Stimulated activated CD4-positive, alpha-beta T cell treated with anti-CD3 and anti-CD28 coated beads, Interleukin-4, amount 100 ng/mL, for 4 hours (primary cell): ENCODE measurements at regions not wholly inside any gene's neighbourhood (a gene's known extent, or its start where the extent isn't known, plus 50 kb on each side); places are given as distances from the start of the nearest gene placed in this dataset.

ENCODE experiments used
- DNase-seq, 2 experiments: peaks; one replicate each; pipeline ENCODE4 v3.0.0-alpha.2; 2020

DNA sequence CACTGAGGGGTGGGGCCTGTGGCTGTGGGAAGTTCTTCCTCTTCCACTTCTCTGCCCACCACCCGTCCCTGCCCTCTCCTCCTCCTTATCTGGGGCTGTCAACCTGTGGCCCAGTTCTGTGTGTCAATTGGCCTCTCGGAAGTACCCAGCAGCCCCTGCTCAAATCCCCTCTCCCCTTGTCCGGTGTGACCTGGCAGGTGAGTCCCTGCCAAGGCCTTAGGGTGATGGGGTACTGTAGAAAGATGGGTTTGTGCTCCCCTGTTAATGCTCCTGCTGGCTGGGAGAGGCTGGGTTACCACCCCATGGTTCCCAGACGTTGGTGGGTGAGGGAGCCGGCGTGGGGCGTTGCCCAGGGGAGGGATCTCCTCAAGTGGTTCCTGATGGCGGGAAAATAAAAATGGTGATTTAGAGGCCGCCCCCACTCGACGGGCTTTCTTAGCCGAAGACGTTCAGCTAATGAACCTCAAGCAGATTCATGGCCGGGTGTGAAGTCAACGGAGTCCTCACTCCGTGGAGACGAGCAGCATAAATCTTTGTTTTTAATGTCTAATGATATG lies 141.2 kb downstream of the URI1 start:
- no peak for DNase-seq

DNA sequence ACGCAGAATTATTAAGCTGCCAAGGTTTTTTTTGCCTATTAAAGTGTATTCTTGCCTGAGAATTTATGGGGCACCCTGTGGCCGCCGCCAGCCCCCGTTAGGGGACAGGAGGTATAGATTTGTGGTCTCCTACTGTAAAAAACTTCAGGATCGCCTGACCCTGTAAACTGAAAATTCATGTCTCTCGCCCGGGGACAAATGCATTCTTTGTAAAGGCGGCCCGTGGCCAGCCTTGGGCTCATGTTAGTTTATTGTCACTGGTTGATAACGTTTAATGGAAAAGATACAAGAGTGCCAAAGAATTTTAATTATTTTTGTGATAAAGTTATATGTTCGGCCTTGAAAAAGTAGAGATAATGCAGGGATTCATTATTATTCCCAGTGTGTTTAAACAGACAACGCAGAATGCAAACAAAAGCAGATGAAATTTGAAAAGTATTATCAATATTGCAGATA lies 141.7 kb downstream of the URI1 start:
- DNase-seq, result no peak

- no peak for DNase-seq
Observed at GRCh38 chr19:30084390-30084819, 142.4 kb downstream of the URI1 start.

- no peak for DNase-seq
Observed at GRCh38 chr19:30085394-30085793, 143.4 kb downstream of the URI1 start.

- no peak for DNase-seq
Observed at GRCh38 chr19:30086220-30086619, 144.2 kb downstream of the URI1 start.

DNA sequence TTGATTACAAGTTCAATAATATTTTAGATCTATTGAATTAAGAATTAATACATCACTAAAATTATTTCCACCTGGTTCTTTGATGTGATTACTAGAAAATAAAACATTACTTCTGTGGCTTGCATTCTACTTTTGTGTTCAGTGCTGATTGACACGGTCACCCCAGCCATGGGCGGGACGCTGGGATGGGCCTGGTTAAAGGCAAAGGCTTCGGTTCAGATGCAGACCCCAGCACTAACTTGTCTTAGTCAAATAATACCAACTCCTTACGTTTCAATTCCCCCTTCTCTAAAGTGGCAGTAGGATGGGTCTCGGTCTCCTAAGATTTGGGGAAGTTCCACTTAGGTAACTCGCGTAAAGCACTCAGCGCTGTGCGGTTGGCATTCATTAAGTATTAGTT lies 144.9 kb downstream of the URI1 start:
- DNase-seq, result no peak

GRCh38 chr19:30087381-30088138 lies 145.5 kb downstream of the URI1 start:
- no peak for DNase-seq

DNA sequence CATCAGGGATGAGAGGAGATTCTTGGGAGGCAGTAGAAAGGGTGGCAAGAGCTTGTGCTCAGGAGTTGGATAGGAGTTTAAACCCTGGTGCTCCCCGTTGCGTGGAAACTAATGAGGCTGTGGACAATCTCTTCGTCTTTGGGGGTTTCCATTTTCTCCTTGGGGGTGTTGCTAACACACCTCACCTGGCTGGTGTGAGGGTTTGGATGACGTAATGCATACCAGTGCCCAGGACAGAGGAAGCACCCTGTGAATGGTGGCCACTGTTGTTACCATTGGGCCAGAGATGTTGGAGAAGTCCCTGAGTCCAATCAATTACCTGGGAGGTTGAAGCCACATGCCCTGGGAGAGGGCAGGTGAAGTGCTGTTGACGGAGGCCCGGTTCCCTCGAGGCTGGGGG lies 146.5 kb downstream of the URI1 start:
- no peak for DNase-seq

- no peak for DNase-seq
Observed at GRCh38 chr19:30089086-30089665, 147.1 kb downstream of the URI1 start.

GRCh38 chr19:30090476-30090875 lies 148.4 kb downstream of the URI1 start:
- no peak for DNase-seq

DNA sequence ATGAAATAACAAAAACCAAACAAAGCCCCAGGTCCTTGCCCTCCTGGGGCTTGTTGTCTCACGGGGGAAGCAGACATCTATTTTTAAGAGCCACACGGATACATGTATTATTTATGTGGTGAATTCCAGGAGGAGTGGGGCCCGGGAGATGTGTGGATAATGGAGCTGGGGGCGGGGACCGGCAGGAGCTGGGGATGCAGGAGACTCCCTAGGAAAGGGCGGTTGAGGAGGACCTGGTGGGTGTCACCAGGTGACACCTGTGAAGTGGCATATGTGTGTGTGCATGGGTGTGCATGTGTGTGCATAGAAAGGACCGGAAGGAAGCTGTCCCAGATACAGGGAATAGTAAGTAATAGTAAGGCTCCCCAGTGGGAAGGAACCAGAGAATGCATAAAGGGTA lies 148.9 kb downstream of the URI1 start:
- DNase-seq, result no peak

- DNase-seq, result no peak
Observed at GRCh38 chr19:30091456-30091855, 149.4 kb downstream of the URI1 start.

DNA sequence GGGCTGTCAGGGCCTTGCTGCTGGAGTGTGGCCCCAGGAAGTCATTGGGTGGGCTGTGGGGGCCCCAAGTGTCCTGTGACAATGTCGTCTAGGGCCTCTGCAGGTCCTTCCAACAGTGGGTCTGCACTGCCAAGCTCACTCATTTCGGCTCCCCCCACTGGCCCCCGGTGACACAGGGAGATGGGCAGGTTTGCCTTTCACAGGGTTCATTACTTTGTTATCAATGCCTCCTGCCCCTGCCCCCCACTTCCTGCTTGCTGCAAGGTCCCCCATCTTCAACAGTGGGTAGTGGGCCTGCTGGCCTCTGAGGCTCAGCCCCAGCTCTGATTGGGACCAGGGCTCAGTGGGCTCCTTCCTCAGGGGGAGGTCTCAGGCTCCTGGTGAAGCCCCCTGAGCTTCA lies 149.8 kb downstream of the URI1 start:
- no peak for DNase-seq

GRCh38 chr19:30092721-30093569 lies 150.9 kb downstream of the URI1 start:
- no peak for DNase-seq

DNA sequence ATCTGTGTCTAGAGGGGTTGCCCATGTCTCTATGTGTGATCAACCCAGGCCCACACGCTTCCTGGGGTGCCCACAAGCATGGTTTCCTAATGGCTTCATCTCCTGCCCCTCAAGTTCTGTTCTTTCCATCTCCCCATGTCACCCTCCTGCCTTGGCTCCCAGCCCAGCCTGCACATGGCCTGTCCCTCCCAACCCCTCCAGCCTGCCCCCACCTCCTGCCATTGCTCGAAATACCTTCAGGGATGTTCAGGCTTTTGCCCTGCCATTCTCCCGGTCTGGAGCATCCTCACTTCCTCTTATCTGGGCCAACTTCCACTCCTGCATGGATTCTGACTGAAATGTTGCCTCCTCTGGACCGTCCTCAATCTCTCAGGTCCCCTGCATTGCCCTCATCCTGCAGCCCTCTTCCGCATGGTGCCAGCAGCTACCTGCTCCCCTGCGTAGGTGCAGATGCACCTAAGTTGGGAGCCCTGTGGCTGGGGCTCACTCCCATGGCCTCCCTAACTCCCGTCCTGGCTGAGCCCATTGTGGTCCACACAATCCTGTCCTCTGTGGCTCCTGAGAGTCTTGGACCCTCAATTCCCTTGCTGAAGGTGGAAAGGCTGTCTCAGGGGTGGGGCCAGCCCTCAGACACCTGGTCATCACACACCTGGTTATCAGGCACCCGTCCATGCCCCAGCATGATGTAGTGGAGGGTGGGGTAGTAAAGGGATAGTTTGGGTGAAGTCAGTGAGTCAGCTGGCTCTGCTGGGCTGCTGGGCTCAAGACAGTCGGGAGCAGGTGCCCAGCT lies 152.1 kb downstream of the URI1 start:
- no peak for DNase-seq

DNA sequence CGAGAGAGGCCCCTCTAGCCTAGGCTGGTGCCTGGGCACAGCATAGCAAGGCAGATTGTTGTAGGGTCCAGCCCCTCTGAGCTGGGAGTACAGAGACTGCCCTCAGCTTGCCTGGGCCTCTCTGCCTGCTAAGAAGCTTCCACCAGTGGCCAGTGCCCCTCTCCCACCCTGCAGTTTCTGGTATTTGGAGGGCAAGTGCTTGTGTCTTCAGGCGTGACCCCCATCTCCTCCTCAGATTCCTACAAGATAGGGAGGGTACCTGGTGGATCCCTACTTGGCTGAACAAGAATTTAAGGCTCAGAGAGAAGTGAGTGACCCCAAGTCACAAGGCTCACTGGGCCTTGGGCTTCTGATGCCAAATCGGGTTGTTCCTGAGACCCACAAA lies 152.7 kb downstream of the URI1 start:
- no peak for DNase-seq

- no peak for DNase-seq
Observed at GRCh38 chr19:30095171-30095570, 153.1 kb downstream of the URI1 start.

DNA sequence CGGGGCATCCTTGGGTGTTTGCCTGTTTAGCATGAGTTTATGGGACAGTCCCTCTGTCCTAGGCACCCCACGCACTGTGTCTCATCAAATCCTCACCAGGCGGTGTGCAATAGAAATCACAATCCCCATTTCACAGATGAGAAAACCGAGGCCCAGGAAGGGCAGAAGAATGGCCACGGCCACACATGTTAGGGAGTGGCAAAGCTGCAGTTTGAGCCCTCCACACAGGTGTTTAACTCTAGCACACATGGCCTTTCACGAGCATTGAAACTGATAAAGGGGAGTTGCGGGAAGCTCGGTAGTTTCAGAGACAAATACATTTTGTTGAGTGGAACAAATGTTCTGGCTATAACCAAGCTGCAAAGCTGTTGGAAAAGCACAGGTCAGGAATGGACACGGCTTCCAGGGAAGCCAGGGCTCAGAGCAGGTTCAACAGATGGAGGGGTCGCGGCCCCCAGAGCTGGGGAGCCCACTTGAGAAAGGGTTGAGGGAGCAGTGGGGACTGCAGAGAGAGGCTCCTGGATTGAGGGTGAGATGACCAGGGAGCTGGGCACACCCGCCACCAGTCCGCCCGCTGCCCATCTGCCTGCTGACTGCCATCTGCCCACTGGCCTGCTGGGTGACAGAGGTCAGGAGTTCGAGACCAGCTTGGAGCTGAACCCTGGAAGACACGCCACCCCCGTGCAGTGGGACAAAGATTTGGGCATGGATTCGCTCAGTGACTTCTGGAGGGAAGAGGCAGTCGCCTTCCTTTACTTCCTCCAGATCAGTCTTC lies 154.7 kb downstream of the URI1 start:
- no peak for DNase-seq

DNA sequence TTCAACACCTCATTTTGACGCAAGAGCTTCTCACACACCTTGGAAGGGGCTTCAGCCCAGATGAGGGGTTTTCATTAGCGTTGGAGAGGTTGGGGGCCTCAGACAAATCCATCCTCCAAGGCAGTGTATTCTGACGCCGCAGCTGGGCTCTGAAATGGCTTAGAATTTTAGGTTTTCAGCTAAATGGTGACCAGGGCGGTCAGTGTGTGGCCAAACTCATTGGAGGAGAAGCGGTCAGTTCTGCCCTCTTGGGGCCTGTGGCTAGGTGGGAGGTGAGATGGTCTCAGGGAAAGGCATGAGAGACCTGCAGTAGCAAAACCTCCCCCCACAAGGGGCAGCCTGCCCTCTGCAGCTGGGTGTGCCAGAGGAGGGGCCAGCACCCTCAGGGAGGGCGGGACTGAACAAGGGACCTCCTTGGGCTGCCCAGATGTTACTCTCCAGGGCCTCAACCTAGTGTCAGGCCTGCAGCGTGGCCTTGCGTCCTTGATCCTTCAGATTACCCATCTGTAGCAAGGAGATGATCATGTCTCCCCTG lies 155.8 kb downstream of the URI1 start:
- DNase-seq, result no peak

DNA sequence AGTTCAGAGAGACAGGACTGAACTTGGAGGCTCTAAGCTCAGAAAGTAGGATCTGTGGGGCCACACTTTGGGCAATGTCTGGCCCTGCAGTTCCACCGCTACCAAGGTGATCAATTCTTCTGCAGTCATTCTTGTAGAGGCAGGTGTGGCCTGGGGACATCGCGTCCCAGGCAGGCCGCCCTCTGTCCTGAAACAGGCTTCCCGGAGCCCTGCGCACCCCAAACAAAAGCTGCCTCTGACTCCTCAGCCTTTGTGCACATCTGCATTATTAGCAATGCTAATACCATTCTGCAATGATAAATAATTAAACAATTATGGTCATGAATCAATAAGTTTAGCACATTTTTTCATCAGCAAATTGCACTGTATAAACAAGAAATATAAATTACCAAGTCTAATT lies 160.2 kb downstream of the URI1 start:
- DNase-seq, result no peak

DNA sequence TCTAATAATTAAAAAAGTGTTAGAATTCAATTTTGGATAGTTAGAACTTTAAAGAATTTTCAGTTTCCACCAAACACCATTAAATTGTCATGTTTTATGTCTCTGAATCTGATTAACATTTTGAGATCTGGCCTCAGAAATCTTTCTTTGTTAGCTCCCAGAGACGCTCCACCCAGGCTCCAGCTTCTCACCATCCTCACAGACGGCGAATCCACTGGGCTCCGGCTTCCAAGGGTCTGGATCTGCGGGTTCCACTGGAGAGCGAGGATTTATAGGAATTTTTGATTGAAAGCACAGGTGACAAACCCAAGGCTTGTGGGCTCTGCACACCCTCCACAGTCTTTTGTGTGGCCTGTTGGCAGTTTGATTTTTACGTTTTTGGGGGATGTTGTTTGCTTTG lies 160.6 kb downstream of the URI1 start:
- DNase-seq, result no peak

DNA sequence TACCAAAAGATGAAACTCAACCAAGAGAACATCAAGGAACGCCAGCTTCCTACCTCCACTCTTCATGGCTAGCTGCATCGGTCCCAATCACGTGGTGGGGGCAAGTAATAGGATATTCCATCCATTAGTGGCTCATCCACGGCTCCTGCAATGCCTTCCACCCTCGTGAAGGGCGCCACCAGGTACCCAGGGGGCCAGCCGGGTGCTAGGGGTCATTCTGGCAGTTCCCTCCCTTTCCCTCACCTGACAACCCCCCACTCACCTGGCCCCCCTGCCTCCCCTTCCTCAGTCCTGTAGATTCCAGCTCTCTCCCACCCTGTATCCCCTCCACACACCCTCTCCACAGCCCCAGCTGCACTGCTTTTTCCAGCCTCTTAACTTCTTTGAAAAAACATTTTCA lies 161.9 kb downstream of the URI1 start:
- no peak for DNase-seq
